KMS-11 (cell line): ENCODE measurements at regions not wholly inside any gene's neighbourhood (a gene's known extent, or its start where the extent isn't known, plus 50 kb on each side); places are given as distances from the start of the nearest gene placed in this dataset.
A peak's percentile ranks its signal among the peaks of the same experiment; 100 is the strongest.

Experiments used
- H2AFZ ChIP-seq: fragments of 200-600 bp; sonication (generic); 2 replicates; pipeline ENCODE4 v1.6.1; 2016; ENCODE audit warnings: antibody characterized with exemption, mixed run types, low read depth
- H3K27ac ChIP-seq: fragments of 200-600 bp; sonication (generic); 2 replicates; pipeline ENCODE4 v1.6.1; 2016; ENCODE audit warnings: mild to moderate bottlenecking, mixed run types
- H3K27me3 ChIP-seq: fragments of 200-600 bp; sonication (generic); 2 replicates; pipeline ENCODE4 v1.6.1; 2017; ENCODE audit warnings: mild to moderate bottlenecking, low read depth, mixed run types, moderate library complexity; ENCODE audit not compliant: insufficient read depth
- H3K36me3 ChIP-seq: fragments of 200-600 bp; sonication (generic); 2 replicates; pipeline ENCODE4 v1.6.1; 2017; ENCODE audit warnings: mild to moderate bottlenecking, mixed run types; ENCODE audit not compliant: insufficient read depth
- H3K4me1 ChIP-seq: fragments of 200-600 bp; sonication (generic); 2 replicates; pipeline ENCODE4 v1.6.1; 2016; ENCODE audit warnings: mild to moderate bottlenecking, low read depth, mixed run types; ENCODE audit not compliant: poor library complexity, severe bottlenecking
- H3K4me2 ChIP-seq: fragments of 200-600 bp; sonication (generic); 2 replicates; pipeline ENCODE4 v1.7.0; 2016; ENCODE audit warnings: mild to moderate bottlenecking, mixed run types
- H3K4me3 ChIP-seq: fragments of 200-600 bp; sonication (generic); IDR thresholded peaks from 2 replicates; pipeline ENCODE4 v1.6.1; 2017; ENCODE audit warnings: low read depth, low read length, mixed read lengths; ENCODE audit not compliant: insufficient read depth
- H3K79me2 ChIP-seq: fragments of 200-600 bp; sonication (generic); 2 replicates; pipeline ENCODE4 v1.6.1; 2016; ENCODE audit warnings: low read depth, mixed run types; ENCODE audit not compliant: insufficient read depth
- H3K9ac ChIP-seq: fragments of 200-600 bp; sonication (generic); 2 replicates; pipeline ENCODE4 v1.6.1; 2016; ENCODE audit warnings: mild to moderate bottlenecking, mixed run types
- H4K20me1 ChIP-seq: fragments of 200-600 bp; sonication (generic); 2 replicates; pipeline ENCODE4 v1.6.1; 2016; ENCODE audit warnings: mild to moderate bottlenecking, mixed run types; ENCODE audit not compliant: insufficient read depth
- TF ChIP-seq, protein P1 (sequence below): fragments of 200-600 bp; sonication (generic); conservative IDR thresholded peaks from 2 replicates; pipeline ENCODE4 v1.6.1; 2017; ENCODE audit warnings: low read depth, mild to moderate bottlenecking, antibody characterized with exemption, low read length, moderate library complexity, mixed read lengths

DNA sequence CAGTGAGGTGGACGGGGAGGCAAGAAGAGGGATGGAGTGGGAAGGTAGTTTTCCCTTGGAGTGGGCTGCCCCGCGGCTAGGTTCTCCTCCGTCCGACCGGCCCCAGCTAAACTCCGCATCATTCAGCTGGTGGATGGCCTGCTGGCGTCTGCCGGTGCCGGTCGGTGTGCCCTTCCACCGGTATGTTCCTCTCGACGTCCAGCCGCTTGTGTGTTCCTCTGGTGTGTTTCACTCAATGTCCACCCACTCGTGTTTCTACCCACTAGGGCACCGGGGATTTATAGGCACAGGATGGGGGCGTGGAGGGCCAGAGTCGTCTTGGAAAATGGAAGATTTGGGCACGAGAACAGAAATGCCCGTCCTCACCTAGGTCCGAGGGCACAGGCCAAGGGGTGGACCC lies 931.7 kb upstream of the B3GALT2 start:
- no peaks in the 10 kb centered on the region; the same call in 1 of the 2 replicates for H3K36me3 ChIP-seq
- H3K27ac ChIP-seq: no peak overlapping the region
- TF ChIP-seq, protein P1, sequence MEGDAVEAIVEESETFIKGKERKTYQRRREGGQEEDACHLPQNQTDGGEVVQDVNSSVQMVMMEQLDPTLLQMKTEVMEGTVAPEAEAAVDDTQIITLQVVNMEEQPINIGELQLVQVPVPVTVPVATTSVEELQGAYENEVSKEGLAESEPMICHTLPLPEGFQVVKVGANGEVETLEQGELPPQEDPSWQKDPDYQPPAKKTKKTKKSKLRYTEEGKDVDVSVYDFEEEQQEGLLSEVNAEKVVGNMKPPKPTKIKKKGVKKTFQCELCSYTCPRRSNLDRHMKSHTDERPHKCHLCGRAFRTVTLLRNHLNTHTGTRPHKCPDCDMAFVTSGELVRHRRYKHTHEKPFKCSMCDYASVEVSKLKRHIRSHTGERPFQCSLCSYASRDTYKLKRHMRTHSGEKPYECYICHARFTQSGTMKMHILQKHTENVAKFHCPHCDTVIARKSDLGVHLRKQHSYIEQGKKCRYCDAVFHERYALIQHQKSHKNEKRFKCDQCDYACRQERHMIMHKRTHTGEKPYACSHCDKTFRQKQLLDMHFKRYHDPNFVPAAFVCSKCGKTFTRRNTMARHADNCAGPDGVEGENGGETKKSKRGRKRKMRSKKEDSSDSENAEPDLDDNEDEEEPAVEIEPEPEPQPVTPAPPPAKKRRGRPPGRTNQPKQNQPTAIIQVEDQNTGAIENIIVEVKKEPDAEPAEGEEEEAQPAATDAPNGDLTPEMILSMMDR: no peak
- H3K4me1 ChIP-seq: no peaks in the 10 kb centered on the region
- no peak overlapping the region for H3K4me3 ChIP-seq
- H3K27me3 ChIP-seq: no peaks in the 10 kb centered on the region
- no peaks in the 10 kb centered on the region for H4K20me1 ChIP-seq
- H2AFZ ChIP-seq: no peak overlapping the region
- no peak overlapping the region for H3K4me2 ChIP-seq
- no peaks in the 10 kb centered on the region for H3K79me2 ChIP-seq
- H3K9ac ChIP-seq: no peak overlapping the region

DNA sequence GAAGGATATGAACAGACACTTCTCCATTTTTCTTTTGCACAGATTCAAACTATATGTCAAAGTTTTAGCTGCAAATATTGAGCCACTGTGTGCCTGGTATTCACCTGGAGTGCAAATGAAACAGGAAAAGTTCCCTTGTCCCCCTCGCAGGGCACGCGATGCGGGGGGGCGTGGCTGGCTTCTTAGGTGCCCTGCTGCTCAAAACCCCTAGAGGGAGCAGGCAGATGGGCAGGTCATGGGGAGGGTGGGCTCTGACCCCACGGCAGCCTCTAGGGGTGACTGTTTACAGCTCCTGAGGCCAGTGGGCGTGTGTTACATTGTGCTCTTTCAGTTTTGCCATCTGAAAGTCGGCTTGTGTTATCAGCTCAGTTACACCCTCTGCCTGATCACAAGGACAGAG lies 931.2 kb upstream of the B3GALT2 start:
- Histone ChIP-seq H3K36me3 (no peaks in the 10 kb centered on the region; the same call in 1 of the 2 replicates), H3K4me3 (no peak overlapping the region)

DNA sequence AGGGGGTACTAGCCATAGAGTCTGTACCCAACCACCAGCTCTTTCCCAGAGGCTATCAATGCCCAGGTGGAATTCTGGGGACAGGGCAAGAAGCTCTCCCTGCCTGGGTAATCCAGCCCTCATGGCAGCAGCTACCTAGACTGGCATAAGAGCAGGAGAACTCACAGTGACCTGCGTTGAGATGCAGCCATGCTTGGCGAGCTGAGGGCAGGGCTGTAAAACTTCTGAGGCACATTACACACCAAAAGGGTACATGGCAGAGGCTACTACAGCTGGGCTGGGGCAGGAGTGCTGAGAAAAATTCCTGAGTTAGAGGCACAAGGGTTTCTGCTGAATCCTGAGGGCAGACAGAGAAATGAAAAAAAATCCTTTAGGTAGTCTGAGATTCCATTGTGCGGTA lies 927.9 kb upstream of the B3GALT2 start:
- TF ChIP-seq, protein P1: no peak
- no peak overlapping the region for H3K4me3 ChIP-seq
- H3K27me3 ChIP-seq: no peaks in the 10 kb centered on the region
- H3K36me3 ChIP-seq: no peaks in the 10 kb centered on the region; the same call in 1 of the 2 replicates
- no peak overlapping the region for H2AFZ ChIP-seq
- H3K79me2 ChIP-seq: no peaks in the 10 kb centered on the region
- no peak overlapping the region for H3K27ac ChIP-seq
- H3K4me2 ChIP-seq: no peak overlapping the region
- H3K9ac ChIP-seq: no peak overlapping the region
- no peaks in the 10 kb centered on the region for H4K20me1 ChIP-seq
- H3K4me1 ChIP-seq: no peaks in the 10 kb centered on the region

More for the DNA sequence above, 931.2 kb upstream of the B3GALT2 start:
- Histone ChIP-seq H3K9ac (no peak overlapping the region), H2AFZ (no peak overlapping the region), H3K27me3 (no peaks in the 10 kb centered on the region), H3K27ac (no peak overlapping the region), H3K4me2 (no peak overlapping the region), H3K79me2 (no peaks in the 10 kb centered on the region), H4K20me1 (no peaks in the 10 kb centered on the region), H3K4me1 (no peaks in the 10 kb centered on the region)
- TF ChIP-seq, protein P1: 0 out of 2 replicates have a peak, but pooled peaks have one; percentile 16

DNA sequence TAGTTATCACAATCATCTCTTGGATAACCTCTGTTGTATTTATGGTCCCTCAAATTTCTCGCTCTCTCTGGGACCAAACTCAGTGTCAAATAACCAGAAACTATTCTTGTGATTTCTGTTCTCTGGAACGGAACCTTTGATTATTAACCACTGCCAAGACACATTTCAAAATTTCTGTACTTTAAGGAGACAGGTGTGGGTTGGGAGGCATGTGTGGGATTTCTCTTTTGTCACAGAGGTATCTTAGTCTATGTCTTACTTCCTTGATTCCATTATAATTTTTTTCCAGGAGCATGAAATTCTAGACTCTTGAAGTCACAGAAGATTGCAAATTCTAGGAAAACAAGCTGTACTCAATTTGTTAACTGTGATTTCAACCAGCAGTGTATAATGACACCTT lies 919.0 kb upstream of the B3GALT2 start:
- Histone ChIP-seq H2AFZ (no peak overlapping the region), H3K4me2 (no peak overlapping the region), H4K20me1 (no peaks in the 10 kb centered on the region), H3K79me2 (no peaks in the 10 kb centered on the region), H3K4me3 (no peak overlapping the region), H3K27me3 (no peaks in the 10 kb centered on the region), H3K9ac (no peak overlapping the region), H3K27ac (no peak overlapping the region), H3K36me3 (no peaks in the 10 kb centered on the region), H3K4me1 (no peaks in the 10 kb centered on the region)
- TF ChIP-seq, protein P1: no peak
